Right lobe of liver (tissue), 6 donors: ENCODE measurements at regions not wholly inside any gene's neighbourhood (a gene's known extent, or its start where the extent isn't known, plus 50 kb on each side); places are given as distances from the start of the nearest gene placed in this dataset.
"Not testable (repeated sequence)": the region's sequence is repeated elsewhere in the genome, so short reads cannot be mapped to it uniquely, and the experiment has no call there.

Experiments used
- ATAC-seq, 4 donors: fragments of 200-7000 bp; cut with Tn5 transposase; one replicate each; pipeline ENCODE4 v1.9.1; 2020; ENCODE audit warnings: mild to moderate bottlenecking in 4 of 4, moderate library complexity in 4 of 4
- DNase-seq, 3 donors: peaks; one replicate each; pipeline ENCODE4 v3.0.0-alpha.2; 2020
- H3K27ac ChIP-seq, 3 donors: fragments of 200-600 bp; one replicate each; pipeline ENCODE4 v1.8.0; 2022
- H3K27me3 ChIP-seq, 2 donors: fragments of 200-600 bp; one replicate each; pipeline ENCODE4 v1.8.0; 2022
- H3K36me3 ChIP-seq, 4 donors: fragments of 200-600 bp; sonication (generic) in 1 of 4; one replicate each; pipeline versions ENCODE4 v1.5.1 to v1.8.0; 2017 to 2022; ENCODE audit warnings: control low read depth in 1 of 4
- H3K4me1 ChIP-seq, 4 donors: fragments of 200-600 bp; sonication (generic) in 1 of 4; one replicate each; pipeline versions ENCODE4 v1.5.1 to v1.8.0; 2017 to 2022; ENCODE audit warnings: control low read depth in 1 of 4
- H3K4me3 ChIP-seq, 3 donors: fragments of 200-600 bp; one replicate each; pipeline ENCODE4 v1.8.0; 2022
- H3K9me3 ChIP-seq, 4 donors: fragments of 200-600 bp; sonication (generic) in 1 of 4; one replicate each; pipeline versions ENCODE4 v1.5.1 to v1.8.0; 2017 to 2022; ENCODE audit warnings: control low read depth in 1 of 4
- POLR2A ChIP-seq: fragments of 450-650 bp; IDR thresholded peaks from one replicate; pipeline ENCODE4 v1.6.1; 2017; ENCODE audit warnings: antibody characterized with exemption, mild to moderate bottlenecking
- WGBS: methylation state at CpG from one replicate; pipeline ENCODE4 v1.1.6; 2018; ENCODE audit warnings: low coverage, low lambda C conversion rate; ENCODE audit not compliant: insufficient coverage; ENCODE audit errors: missing lambda C conversion rate; 5-methylcytosine and 5-hydroxymethylcytosine counted together
- intact Hi-C, 2 donors: fragments of 100-400 bp; cut with DNase I; formaldehyde crosslinking; loops; one replicate each; pipeline versions ENCODE4 v1.11.2 to v1.14.1; 2022
- TF ChIP-seq, protein P1 (sequence below), 4 donors: fragments of 200-600 bp in 3 of 4; fragments of 450-650 bp in 1 of 4; IDR thresholded peaks; one replicate each; pipeline versions ENCODE4 v1.5.1 to v1.8.0; 2016 to 2022; ENCODE audit warnings: antibody characterized with exemption in 4 of 4, mild to moderate bottlenecking in 2 of 4
- donor health status: DM: no; HTN: yes; CAD: no.
- donor health status: DM: no; HTN: no; CAD: no.
- donor health status: DM: no; HTN: no; CAD: no.
- donor health status: DM: no; HTN: yes; CAD: no.
- donor health status: DM: no; HTN: yes; CAD: no.

- Histone ChIP-seq H3K9me3 (no peaks in the 10 kb centered on the region), H3K27me3 (no peaks in the 10 kb centered on the region), H3K4me1 (no peaks in the 10 kb centered on the region), H3K4me3 (no peak overlapping the region), H3K36me3 (no peaks in the 10 kb centered on the region), H3K27ac (no peak overlapping the region)
- TF ChIP-seq, protein P1, sequence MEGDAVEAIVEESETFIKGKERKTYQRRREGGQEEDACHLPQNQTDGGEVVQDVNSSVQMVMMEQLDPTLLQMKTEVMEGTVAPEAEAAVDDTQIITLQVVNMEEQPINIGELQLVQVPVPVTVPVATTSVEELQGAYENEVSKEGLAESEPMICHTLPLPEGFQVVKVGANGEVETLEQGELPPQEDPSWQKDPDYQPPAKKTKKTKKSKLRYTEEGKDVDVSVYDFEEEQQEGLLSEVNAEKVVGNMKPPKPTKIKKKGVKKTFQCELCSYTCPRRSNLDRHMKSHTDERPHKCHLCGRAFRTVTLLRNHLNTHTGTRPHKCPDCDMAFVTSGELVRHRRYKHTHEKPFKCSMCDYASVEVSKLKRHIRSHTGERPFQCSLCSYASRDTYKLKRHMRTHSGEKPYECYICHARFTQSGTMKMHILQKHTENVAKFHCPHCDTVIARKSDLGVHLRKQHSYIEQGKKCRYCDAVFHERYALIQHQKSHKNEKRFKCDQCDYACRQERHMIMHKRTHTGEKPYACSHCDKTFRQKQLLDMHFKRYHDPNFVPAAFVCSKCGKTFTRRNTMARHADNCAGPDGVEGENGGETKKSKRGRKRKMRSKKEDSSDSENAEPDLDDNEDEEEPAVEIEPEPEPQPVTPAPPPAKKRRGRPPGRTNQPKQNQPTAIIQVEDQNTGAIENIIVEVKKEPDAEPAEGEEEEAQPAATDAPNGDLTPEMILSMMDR (IDR thresholded peaks at IDR 0.05), result no peak
- no peak for TF ChIP-seq POLR2A
- DNase-seq (no peak), ATAC-seq (peak in 1 of 4 donors; percentile 34)
- WGBS, result 58% methylated on average over 3 of the region's 16 CpGs
- intact Hi-C loops, result no loop called here
These were observed 486.7 kb upstream of the SALL3 start for GRCh38 chr18:78492813-78493371.

GRCh38 chr18:78493490-78493889 is 486.1 kb upstream of the SALL3 start:
- DNase-seq, H3K9me3 ChIP-seq, H3K36me3 ChIP-seq, H3K27ac ChIP-seq, intact Hi-C loops, ATAC-seq, H3K27me3 ChIP-seq, H3K4me1 ChIP-seq, H3K4me3 ChIP-seq: not testable (repeated sequence)
- 35% methylated on average over 5 of the region's 5 CpGs for WGBS

- Histone ChIP-seq H3K27ac (no peak overlapping the region), H3K4me1 (no peaks in the 10 kb centered on the region), H3K27me3 (no peaks in the 10 kb centered on the region), H3K36me3 (no peaks in the 10 kb centered on the region), H3K9me3 (no peaks in the 10 kb centered on the region), H3K4me3 (no peak overlapping the region)
- intact Hi-C loops, result no loop called here
- ATAC-seq, result no peak
- no peak for TF ChIP-seq POLR2A
- TF ChIP-seq, protein P1 (IDR thresholded peaks at IDR 0.05), result no peak
- WGBS, result 76% methylated on average over 11 of the region's 22 CpGs
- no peak for DNase-seq
These were observed 485.2 kb upstream of the SALL3 start for GRCh38 chr18:78494204-78495085.

- Histone ChIP-seq H3K9me3 (no peaks in the 10 kb centered on the region), H3K4me1 (no peaks in the 10 kb centered on the region), H3K27ac (no peak overlapping the region), H3K27me3 (no peaks in the 10 kb centered on the region), H3K36me3 (no peaks in the 10 kb centered on the region), H3K4me3 (no peak overlapping the region)
- TF ChIP-seq POLR2A, result no peak
- TF ChIP-seq, protein P1 (IDR thresholded peaks at IDR 0.05), result no peak
- WGBS, result 68% methylated on average over 7 of the region's 14 CpGs
- DNase-seq, result no peak
- intact Hi-C loops, result no loop called here
- no peak for ATAC-seq
These were observed 484.1 kb upstream of the SALL3 start for GRCh38 chr18:78495550-78495949.

GRCh38 chr18:78496079-78496478 is 483.5 kb upstream of the SALL3 start:
- ATAC-seq, result no peak
- intact Hi-C loops, result no loop called here
- Histone ChIP-seq H3K9me3 (no peaks in the 10 kb centered on the region), H3K4me3 (no peak overlapping the region), H3K4me1 (no peaks in the 10 kb centered on the region), H3K27me3 (no peaks in the 10 kb centered on the region), H3K27ac (no peak overlapping the region), H3K36me3 (no peaks in the 10 kb centered on the region)
- DNase-seq, result no peak
- TF ChIP-seq, protein P1 (IDR thresholded peaks at IDR 0.05), result no peak
- TF ChIP-seq POLR2A, result no peak
- WGBS, result 66% methylated on average over 15 of the region's 16 CpGs
